ENCODE measurements at regions not wholly inside any gene's neighbourhood (a gene's known extent, or its start where the extent isn't known, plus 50 kb on each side); places are given as distances from the start of the nearest gene placed in this dataset.

DNA sequence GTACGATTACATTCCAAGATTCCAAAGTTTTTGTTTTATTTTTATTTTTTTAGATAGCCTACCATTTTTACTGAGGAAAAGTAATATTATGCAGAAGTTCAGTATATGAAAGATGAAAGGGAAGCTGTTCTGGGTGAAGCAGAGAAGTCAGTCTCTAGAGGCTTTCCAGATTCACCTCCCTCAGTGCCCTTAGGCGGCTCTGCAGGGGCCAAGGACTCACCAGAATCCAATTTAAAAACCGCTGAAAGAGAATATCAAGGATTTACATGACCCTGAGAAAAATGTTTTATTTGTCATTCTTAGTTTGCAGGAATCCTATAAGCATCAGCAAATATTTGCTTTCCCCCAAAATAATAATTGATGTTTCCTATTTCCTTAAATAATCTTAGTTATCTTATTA lies 1084.6 kb upstream of the ARRDC3 start:
- TF ChIP-seq CEBPB (IDR thresholded peaks at IDR 0.05), result no peak
- TF ChIP-seq, protein P1, sequence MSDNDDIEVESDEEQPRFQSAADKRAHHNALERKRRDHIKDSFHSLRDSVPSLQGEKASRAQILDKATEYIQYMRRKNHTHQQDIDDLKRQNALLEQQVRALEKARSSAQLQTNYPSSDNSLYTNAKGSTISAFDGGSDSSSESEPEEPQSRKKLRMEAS (IDR thresholded peaks at IDR 0.05), result no peak
- TF ChIP-seq EGR1 (IDR thresholded peaks at IDR 0.05), result no peak
- TF ChIP-seq TAF1 (IDR thresholded peaks at IDR 0.05; ENCODE audit: low read depth), result no peak
- TF ChIP-seq RAD21 (IDR thresholded peaks at IDR 0.05; ENCODE audit: low read depth), result no peak
- no peak for TF ChIP-seq EP300 (IDR thresholded peaks at IDR 0.05; ENCODE audit: borderline replicate concordance)
- TF ChIP-seq, protein P2, sequence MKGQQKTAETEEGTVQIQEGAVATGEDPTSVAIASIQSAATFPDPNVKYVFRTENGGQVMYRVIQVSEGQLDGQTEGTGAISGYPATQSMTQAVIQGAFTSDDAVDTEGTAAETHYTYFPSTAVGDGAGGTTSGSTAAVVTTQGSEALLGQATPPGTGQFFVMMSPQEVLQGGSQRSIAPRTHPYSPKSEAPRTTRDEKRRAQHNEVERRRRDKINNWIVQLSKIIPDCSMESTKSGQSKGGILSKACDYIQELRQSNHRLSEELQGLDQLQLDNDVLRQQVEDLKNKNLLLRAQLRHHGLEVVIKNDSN (IDR thresholded peaks at IDR 0.05), result no peak
- no peak for TF ChIP-seq NFIC (IDR thresholded peaks at IDR 0.05)
- TF ChIP-seq, protein P3, sequence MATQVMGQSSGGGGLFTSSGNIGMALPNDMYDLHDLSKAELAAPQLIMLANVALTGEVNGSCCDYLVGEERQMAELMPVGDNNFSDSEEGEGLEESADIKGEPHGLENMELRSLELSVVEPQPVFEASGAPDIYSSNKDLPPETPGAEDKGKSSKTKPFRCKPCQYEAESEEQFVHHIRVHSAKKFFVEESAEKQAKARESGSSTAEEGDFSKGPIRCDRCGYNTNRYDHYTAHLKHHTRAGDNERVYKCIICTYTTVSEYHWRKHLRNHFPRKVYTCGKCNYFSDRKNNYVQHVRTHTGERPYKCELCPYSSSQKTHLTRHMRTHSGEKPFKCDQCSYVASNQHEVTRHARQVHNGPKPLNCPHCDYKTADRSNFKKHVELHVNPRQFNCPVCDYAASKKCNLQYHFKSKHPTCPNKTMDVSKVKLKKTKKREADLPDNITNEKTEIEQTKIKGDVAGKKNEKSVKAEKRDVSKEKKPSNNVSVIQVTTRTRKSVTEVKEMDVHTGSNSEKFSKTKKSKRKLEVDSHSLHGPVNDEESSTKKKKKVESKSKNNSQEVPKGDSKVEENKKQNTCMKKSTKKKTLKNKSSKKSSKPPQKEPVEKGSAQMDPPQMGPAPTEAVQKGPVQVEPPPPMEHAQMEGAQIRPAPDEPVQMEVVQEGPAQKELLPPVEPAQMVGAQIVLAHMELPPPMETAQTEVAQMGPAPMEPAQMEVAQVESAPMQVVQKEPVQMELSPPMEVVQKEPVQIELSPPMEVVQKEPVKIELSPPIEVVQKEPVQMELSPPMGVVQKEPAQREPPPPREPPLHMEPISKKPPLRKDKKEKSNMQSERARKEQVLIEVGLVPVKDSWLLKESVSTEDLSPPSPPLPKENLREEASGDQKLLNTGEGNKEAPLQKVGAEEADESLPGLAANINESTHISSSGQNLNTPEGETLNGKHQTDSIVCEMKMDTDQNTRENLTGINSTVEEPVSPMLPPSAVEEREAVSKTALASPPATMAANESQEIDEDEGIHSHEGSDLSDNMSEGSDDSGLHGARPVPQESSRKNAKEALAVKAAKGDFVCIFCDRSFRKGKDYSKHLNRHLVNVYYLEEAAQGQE (IDR thresholded peaks at IDR 0.05; ENCODE audit: low read depth), result no peak
- TF ChIP-seq FOXM1 (IDR thresholded peaks at IDR 0.05; ENCODE audit: borderline replicate concordance, low read depth), result no peak
- TF ChIP-seq TCF12 (IDR thresholded peaks at IDR 0.05; ENCODE audit: low read depth), result no peak
